H9 (cell line): ENCODE measurements at regions not wholly inside any gene's neighbourhood (a gene's known extent, or its start where the extent isn't known, plus 50 kb on each side); places are given as distances from the start of the nearest gene placed in this dataset.
"Not testable (repeated sequence)": the region's sequence is repeated elsewhere in the genome, so short reads cannot be mapped to it uniquely, and the experiment has no call there.

Experiments used
- DNase-seq: peaks from one replicate; pipeline ENCODE4 v3.0.0-alpha.2; 2017
- H2AFZ ChIP-seq: one replicate; pipeline ENCODE4 v1.6.1; 2013; ENCODE audit warnings: mild to moderate bottlenecking, low read length, control low read depth, moderate library complexity
- H2AK5ac ChIP-seq: 2 replicates; pipeline ENCODE4 v1.6.1; 2013; ENCODE audit warnings: low read length, control low read depth, mixed read lengths; ENCODE audit not compliant: insufficient read length
- H2BK120ac ChIP-seq: one replicate; pipeline ENCODE4 v1.6.1; 2013; ENCODE audit warnings: low read depth, mild to moderate bottlenecking, low read length, control low read depth, inconsistent platforms; ENCODE audit not compliant: poor library complexity, severe bottlenecking
- H2BK12ac ChIP-seq: 2 replicates; pipeline ENCODE4 v1.6.1; 2013; ENCODE audit warnings: low read length, control low read depth, mixed read lengths, low read depth; ENCODE audit not compliant: insufficient read length
- H2BK15ac ChIP-seq: 2 replicates; pipeline ENCODE4 v1.6.1; 2013; ENCODE audit warnings: low read depth, low read length, control low read depth
- H2BK20ac ChIP-seq: one replicate; pipeline ENCODE4 v1.6.1; 2013; ENCODE audit warnings: low read depth, mild to moderate bottlenecking, low read length, control low read depth, inconsistent platforms; ENCODE audit not compliant: poor library complexity, severe bottlenecking
- H2BK5ac ChIP-seq: 2 replicates; pipeline ENCODE4 v1.6.1; 2013; ENCODE audit warnings: low read length, control low read depth, mixed read lengths; ENCODE audit not compliant: insufficient read length
- H3K14ac ChIP-seq: 2 replicates; pipeline ENCODE4 v1.6.1; 2013; ENCODE audit warnings: low read length, control low read depth; ENCODE audit not compliant: insufficient read depth
- H3K18ac ChIP-seq: 2 replicates; pipeline ENCODE4 v1.6.1; 2013; ENCODE audit warnings: low read depth, mild to moderate bottlenecking, mixed read lengths, low read length, control low read depth; ENCODE audit not compliant: insufficient read length
- H3K23ac ChIP-seq: 2 replicates; pipeline ENCODE4 v1.6.1; 2013; ENCODE audit warnings: low read length, control low read depth, mixed read lengths, low read depth; ENCODE audit not compliant: insufficient read length
- H3K23me2 ChIP-seq: 2 replicates; pipeline ENCODE4 v1.6.1; 2013; ENCODE audit warnings: low read depth, mild to moderate bottlenecking, mixed read lengths, low read length, control low read depth; ENCODE audit not compliant: insufficient read length, poor library complexity, severe bottlenecking
- H3K27ac ChIP-seq: 2 replicates; pipeline ENCODE4 v1.5.1; 2013; ENCODE audit warnings: low read length, control low read depth, mixed read lengths, low read depth; ENCODE audit not compliant: insufficient read length
- H3K27me3 ChIP-seq: 2 replicates; pipeline ENCODE4 v1.6.1; 2013; ENCODE audit warnings: low read length, control low read depth, inconsistent platforms; ENCODE audit not compliant: insufficient read depth
- H3K4ac ChIP-seq: 2 replicates; pipeline ENCODE4 v1.6.1; 2013; ENCODE audit warnings: low read depth, mild to moderate bottlenecking, control low read depth, inconsistent platforms, low read length, moderate library complexity
- H3K4me1 ChIP-seq: 2 replicates; pipeline ENCODE4 v1.6.1; 2013; ENCODE audit warnings: low read length, control low read depth, inconsistent platforms; ENCODE audit not compliant: insufficient read depth
- H3K4me2 ChIP-seq: 2 replicates; pipeline ENCODE4 v1.6.1; 2013; ENCODE audit warnings: low read length, control low read depth, mixed read lengths; ENCODE audit not compliant: insufficient read length, insufficient read depth
- H3K56ac ChIP-seq: 2 replicates; pipeline ENCODE4 v1.6.1; 2013; ENCODE audit warnings: low read depth, mild to moderate bottlenecking, mixed read lengths, low read length, control low read depth; ENCODE audit not compliant: insufficient read length
- H3K79me1 ChIP-seq: 2 replicates; pipeline ENCODE4 v1.6.1; 2013; ENCODE audit warnings: low read depth, mild to moderate bottlenecking, moderate library complexity, low read length, control low read depth, inconsistent platforms; ENCODE audit not compliant: insufficient read depth, poor library complexity, severe bottlenecking
- H3K79me2 ChIP-seq: 2 replicates; pipeline ENCODE4 v1.6.1; 2013; ENCODE audit warnings: low read length, control low read depth, inconsistent platforms; ENCODE audit not compliant: insufficient read depth
- H3K9ac ChIP-seq: 2 replicates; pipeline ENCODE4 v1.6.1; 2013; ENCODE audit warnings: low read length, control low read depth, mixed read lengths; ENCODE audit not compliant: insufficient read length; ENCODE audit errors: extremely low read depth
- H3K9me3 ChIP-seq: one replicate; pipeline ENCODE4 v1.6.1; 2013; ENCODE audit warnings: low read depth, low read length, inconsistent platforms; ENCODE audit not compliant: control insufficient read depth
- H3T11ph ChIP-seq: one replicate; pipeline ENCODE4 v1.6.1; 2013; ENCODE audit warnings: mild to moderate bottlenecking, low read length, control low read depth, inconsistent platforms
- H4K20me1 ChIP-seq: one replicate; pipeline ENCODE4 v1.6.1; 2013; ENCODE audit not compliant: control insufficient read depth, insufficient read length, insufficient read depth
- H4K5ac ChIP-seq: 2 replicates; pipeline ENCODE4 v1.6.1; 2013; ENCODE audit warnings: low read depth, mild to moderate bottlenecking, mixed read lengths, low read length, control low read depth; ENCODE audit not compliant: insufficient read length
- H4K8ac ChIP-seq: replicated peaks from 2 replicates; pipeline ENCODE4 v1.6.1; 2013; ENCODE audit warnings: low read length, control low read depth, mixed read lengths, low read depth; ENCODE audit not compliant: insufficient read length
- H4K91ac ChIP-seq: 2 replicates; pipeline ENCODE4 v1.6.1; 2013; ENCODE audit warnings: low read depth, mild to moderate bottlenecking, moderate library complexity, mixed read lengths, low read length, control low read depth; ENCODE audit not compliant: insufficient read length
- H3K27ac Mint-ChIP-seq, 3 experiments: 2 replicates in 2 of 3; 3 replicates in 1 of 3; pipeline ENCODE4 v1.8.0; 2020 to 2021; ENCODE audit warnings: mixed read lengths in 3 of 3, mild to moderate bottlenecking in 1 of 3, moderate library complexity in 1 of 3
- H3K27me3 Mint-ChIP-seq: 2 replicates; pipeline ENCODE4 v1.8.0; 2021; ENCODE audit warnings: low read depth, mild to moderate bottlenecking, moderate library complexity, mixed read lengths
- H3K36me3 Mint-ChIP-seq, 3 experiments: 2 replicates in 2 of 3; 3 replicates in 1 of 3; pipeline ENCODE4 v1.8.0; 2020 to 2021; ENCODE audit warnings: low read depth in 3 of 3, mixed read lengths in 3 of 3; ENCODE audit not compliant: insufficient read depth in 1 of 3
- H3K4me1 Mint-ChIP-seq, 2 experiments: 2 replicates each; pipeline ENCODE4 v1.8.0; 2020; ENCODE audit warnings: mixed read lengths in 2 of 2
- H3K4me3 Mint-ChIP-seq, 2 experiments: 2 replicates in 1 of 2; 3 replicates in 1 of 2; pipeline ENCODE4 v1.8.0; 2020 to 2021; ENCODE audit warnings: mild to moderate bottlenecking in 2 of 2, mixed read lengths in 2 of 2, moderate library complexity in 1 of 2
- H3K9me3 Mint-ChIP-seq, 2 experiments: 2 replicates in 1 of 2; 3 replicates in 1 of 2; pipeline ENCODE4 v1.8.0; 2020; ENCODE audit warnings: mild to moderate bottlenecking in 2 of 2, mixed read lengths in 2 of 2, moderate library complexity in 1 of 2
- CTCF ChIP-seq: fragments of 200-600 bp; sonication (generic); conservative IDR thresholded peaks from 3 replicates; pipeline ENCODE4 v1.8.0; 2021; ENCODE audit warnings: antibody characterized with exemption, mild to moderate bottlenecking
- WGBS: extraction: QIAGEN DNeasy Blood & Tissue Kit; methylation state at CpG from one replicate; pipeline ENCODE4 v1.1.7; 2013; ENCODE audit warnings: missing lambda C conversion rate, low lambda C conversion rate, mixed read lengths; ENCODE audit not compliant: insufficient read length; ENCODE audit errors: extremely low coverage; 5-methylcytosine and 5-hydroxymethylcytosine counted together

DNA sequence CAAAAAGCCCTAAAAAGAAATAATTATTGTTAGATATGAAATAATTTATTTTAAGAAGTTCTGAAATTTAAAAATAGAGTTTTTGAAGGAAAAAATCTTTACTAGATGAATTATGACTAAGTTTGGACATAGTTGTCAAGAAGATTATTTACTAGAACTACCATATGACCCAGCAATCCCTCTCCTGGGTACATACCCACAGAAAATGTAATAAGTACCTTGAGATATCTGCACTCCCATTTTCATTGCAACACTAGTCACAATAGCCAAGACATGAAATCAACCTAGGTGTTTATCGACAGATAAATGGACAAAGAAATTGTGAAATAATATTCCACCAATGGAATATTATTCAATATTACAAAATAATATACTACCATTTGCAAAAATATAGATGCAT lies 109.9 kb downstream of the PDHA2 start:
- Histone ChIP-seq H3K14ac (no peak overlapping the region), H3K23me2 (no peaks in the 10 kb centered on the region), H2AFZ (no peak overlapping the region), H3K4me1 (no peaks in the 10 kb centered on the region), H3K9ac (no peak overlapping the region), H4K8ac (no peak overlapping the region), H3K4ac (no peak overlapping the region), H2BK12ac (no peak overlapping the region), H2BK15ac (no peak overlapping the region), H2BK20ac (no peak overlapping the region), H3T11ph (no peak overlapping the region), H3K79me1 (no peaks in the 10 kb centered on the region), H2BK120ac (no peak overlapping the region), H4K20me1 (no peaks in the 10 kb centered on the region), H3K23ac (no peak overlapping the region), H3K18ac (no peak overlapping the region), H3K4me2 (no peak overlapping the region), H3K27ac (no peak overlapping the region), H3K9me3 (no peaks in the 10 kb centered on the region), H2BK5ac (no peak overlapping the region), H2AK5ac (no peak overlapping the region), H3K56ac (no peak overlapping the region), H3K27me3 (no peaks in the 10 kb centered on the region), H3K79me2 (no peaks in the 10 kb centered on the region), H4K5ac (no peak overlapping the region), H4K91ac (no peak overlapping the region)
- H3K4me1 Mint-ChIP-seq: peaks cover 7 to 15% of the 10 kb centered on the region in 2 experiments
- WGBS: no CpG with 5 or more reads among the region's 1 CpG
- H3K9me3 Mint-ChIP-seq: peaks cover 16 to 33% of the 10 kb centered on the region in 2 experiments; a peak in 4 of 5 replicates
- no peak overlapping the region for H3K4me3 Mint-ChIP-seq
- H3K27me3 Mint-ChIP-seq: no peaks in the 10 kb centered on the region
- H3K27ac Mint-ChIP-seq: no peak overlapping the region
- no peak for DNase-seq
- peaks cover 11 to 40% (median 23%) of the 10 kb centered on the region in 3 experiments for H3K36me3 Mint-ChIP-seq
- TF ChIP-seq CTCF: no peak

GRCh38 chr4:95952538-95952937 lies 112.6 kb downstream of the PDHA2 start:
- not testable (repeated sequence) for H4K5ac ChIP-seq, H3K14ac ChIP-seq, H4K8ac ChIP-seq, H4K20me1 ChIP-seq, H4K91ac ChIP-seq, H2AK5ac ChIP-seq, H3K56ac ChIP-seq, H3K9me3 ChIP-seq, H3K27me3 ChIP-seq, H2BK5ac ChIP-seq, H3K4me1 ChIP-seq, H3K9ac ChIP-seq, H3T11ph ChIP-seq, H2AFZ ChIP-seq, H3K18ac ChIP-seq, H3K4me2 ChIP-seq, H3K4ac ChIP-seq, H3K23ac ChIP-seq, H2BK120ac ChIP-seq, H3K4me3 Mint-ChIP-seq, H3K27ac ChIP-seq, H3K23me2 ChIP-seq, H2BK20ac ChIP-seq, H3K27ac Mint-ChIP-seq, H2BK15ac ChIP-seq, H3K79me2 ChIP-seq, H3K27me3 Mint-ChIP-seq, H2BK12ac ChIP-seq, H3K79me1 ChIP-seq
- peak; percentile 31 for DNase-seq
- peaks cover 6 to 25% (median 12%) of the 10 kb centered on the region in 3 experiments for H3K36me3 Mint-ChIP-seq
- WGBS: no CpG with 5 or more reads among the region's 2 CpGs
- peaks cover 6 to 19% of the 10 kb centered on the region in 2 experiments; a peak in 4 of 5 replicates for H3K9me3 Mint-ChIP-seq
- peaks cover 7 to 15% of the 10 kb centered on the region in 2 experiments for H3K4me1 Mint-ChIP-seq
